Activated CD8-positive, alpha-beta memory T cell treated with anti-CD3 and anti-CD28 coated beads for 1 hour (primary cell): ENCODE measurements at regions not wholly inside any gene's neighbourhood (a gene's known extent, or its start where the extent isn't known, plus 50 kb on each side); places are given as distances from the start of the nearest gene placed in this dataset.
"Not testable (repeated sequence)": the region's sequence is repeated elsewhere in the genome, so short reads cannot be mapped to it uniquely, and the experiment has no call there.

Experiments
- DNase-seq, 2 donors: peaks; one replicate each; pipeline ENCODE4 v3.0.0-alpha.2; 2020; ENCODE audit warnings: low read depth in 1 of 2; ENCODE audit errors: extremely low read depth in 1 of 2

- no peak for DNase-seq
These were observed 157.8 kb upstream of the SALL4 start for GRCh38 chr20:51960047-51960675.

- DNase-seq: no peak
These were observed 156.8 kb upstream of the SALL4 start for GRCh38 chr20:51959066-51959542.

GRCh38 chr20:51958099-51959065 lies 156.1 kb upstream of the SALL4 start:
- no peak for DNase-seq

GRCh38 chr20:51955756-51956155 lies 153.4 kb upstream of the SALL4 start:
- no peak for DNase-seq

GRCh38 chr20:51953731-51954340 lies 151.5 kb upstream of the SALL4 start:
- no peak for DNase-seq

- no peak for DNase-seq
These were observed 148.6 kb upstream of the SALL4 start for GRCh38 chr20:51950926-51951325.

- DNase-seq: no peak
These were observed 144.3 kb upstream of the SALL4 start for GRCh38 chr20:51946586-51946985.

GRCh38 chr20:51945881-51946280 lies 143.6 kb upstream of the SALL4 start:
- DNase-seq: no peak

GRCh38 chr20:51945177-51945576 lies 142.9 kb upstream of the SALL4 start:
- DNase-seq: no peak

- DNase-seq: no peak
These were observed 141.4 kb upstream of the SALL4 start for GRCh38 chr20:51943761-51944160.

- DNase-seq: not testable (repeated sequence)
These were observed 141.0 kb upstream of the SALL4 start for GRCh38 chr20:51943326-51943725.

- no peak for DNase-seq
These were observed 139.2 kb upstream of the SALL4 start for GRCh38 chr20:51941503-51941902.

- no peak for DNase-seq
These were observed 136.9 kb upstream of the SALL4 start for GRCh38 chr20:51939259-51939585.

GRCh38 chr20:51938559-51939258 lies 136.4 kb upstream of the SALL4 start:
- DNase-seq: no peak

GRCh38 chr20:51937779-51938178 lies 135.5 kb upstream of the SALL4 start:
- no peak for DNase-seq

- no peak for DNase-seq
These were observed 134.1 kb upstream of the SALL4 start for GRCh38 chr20:51936377-51936776.

GRCh38 chr20:51935003-51935358 lies 132.7 kb upstream of the SALL4 start:
- DNase-seq: no peak

GRCh38 chr20:51934301-51935002 lies 132.1 kb upstream of the SALL4 start:
- DNase-seq: no peak

- no peak for DNase-seq
These were observed 129.1 kb upstream of the SALL4 start for GRCh38 chr20:51931371-51931781.

GRCh38 chr20:51930775-51931174 lies 128.5 kb upstream of the SALL4 start:
- DNase-seq: no peak

- no peak for DNase-seq
These were observed 126.6 kb upstream of the SALL4 start for GRCh38 chr20:51928931-51929330.
